GM13976 (cell line): ENCODE measurements at regions not wholly inside any gene's neighbourhood (a gene's known extent, or its start where the extent isn't known, plus 50 kb on each side); places are given as distances from the start of the nearest gene placed in this dataset.

Experiments
- DNase-seq: peaks from one replicate; pipeline ENCODE4 v3.0.0; 2012; ENCODE audit warnings: low spot score
- CTCF ChIP-seq: IDR thresholded peaks from 2 replicates; pipeline ENCODE4 v1.5.1; 2012; ENCODE audit warnings: borderline replicate concordance, mild to moderate bottlenecking; ENCODE audit not compliant: insufficient read depth; ENCODE audit errors: extremely low read depth, missing control alignments, control extremely low read depth
- in situ Hi-C: fragments of 300-500 bp; cut with MboI; formaldehyde crosslinking; loops from one replicate; pipeline ENCODE4 v1.12.0; 2022; ENCODE audit warnings: low sequenced_read_pairs, mixed read lengths, inconsistent platforms; ENCODE audit not compliant: unreplicated experiment

- no peak for TF ChIP-seq CTCF
- no peak for DNase-seq
- in situ Hi-C loops, result no loop called here
Measured at GRCh38 chr11:97850701-97851100, 1170.0 kb upstream of the CNTN5 start.

GRCh38 chr11:97854357-97854756 is 1166.4 kb upstream of the CNTN5 start:
- no peak for DNase-seq
- TF ChIP-seq CTCF, result no peak
- in situ Hi-C loops, result no loop called here

GRCh38 chr11:97854877-97855276 is 1165.9 kb upstream of the CNTN5 start:
- no peak for DNase-seq
- TF ChIP-seq CTCF, result no peak
- in situ Hi-C loops, result no loop called here

- TF ChIP-seq CTCF, result no peak
- in situ Hi-C loops, result no loop called here
Measured at GRCh38 chr11:97856666-97857065, 1164.1 kb upstream of the CNTN5 start.

DNA sequence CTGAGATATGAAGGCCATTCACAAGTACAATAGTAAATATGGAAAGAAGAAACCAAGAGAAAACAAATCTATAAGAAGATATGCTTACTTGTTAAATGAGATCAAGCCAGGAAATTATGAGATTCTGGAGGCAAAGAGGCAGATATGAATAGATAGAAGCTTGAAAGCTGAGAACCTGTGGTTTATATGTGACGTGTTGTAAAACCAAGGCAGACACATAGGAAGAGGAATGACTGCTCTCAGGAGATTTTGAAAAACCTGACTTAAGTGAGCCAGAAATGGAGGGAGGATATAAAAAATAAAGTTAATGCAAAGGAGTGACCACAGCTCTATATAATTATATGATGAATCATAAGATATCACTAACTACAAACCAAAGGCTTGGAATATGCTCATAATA is 1160.5 kb upstream of the CNTN5 start:
- no peak for DNase-seq
- in situ Hi-C loops, result no loop called here
- no peak for TF ChIP-seq CTCF

More at GRCh38 chr11:97856666-97857065, 1164.1 kb upstream of the CNTN5 start:
- no peak for DNase-seq

DNA sequence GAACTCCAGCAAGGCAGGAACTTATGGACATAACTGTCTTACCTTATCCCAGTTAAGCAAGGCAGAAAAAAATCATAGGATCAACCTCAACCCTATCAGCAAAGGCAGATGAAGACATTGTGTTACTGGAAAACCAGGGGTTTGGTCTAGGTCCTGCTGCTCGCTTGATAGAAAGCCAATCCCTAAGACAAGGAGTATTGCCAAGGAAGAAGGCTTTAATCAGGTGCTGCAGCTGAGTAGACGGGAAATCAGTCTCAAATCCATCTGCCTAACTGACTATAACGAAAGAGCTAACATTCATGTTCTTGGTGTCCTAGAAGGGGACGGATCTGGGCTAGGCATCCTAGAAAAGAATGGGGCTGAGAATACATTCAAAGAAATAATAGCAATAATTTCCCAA is 1158.7 kb upstream of the CNTN5 start:
- in situ Hi-C loops, result no loop called here
- no peak for TF ChIP-seq CTCF

DNA sequence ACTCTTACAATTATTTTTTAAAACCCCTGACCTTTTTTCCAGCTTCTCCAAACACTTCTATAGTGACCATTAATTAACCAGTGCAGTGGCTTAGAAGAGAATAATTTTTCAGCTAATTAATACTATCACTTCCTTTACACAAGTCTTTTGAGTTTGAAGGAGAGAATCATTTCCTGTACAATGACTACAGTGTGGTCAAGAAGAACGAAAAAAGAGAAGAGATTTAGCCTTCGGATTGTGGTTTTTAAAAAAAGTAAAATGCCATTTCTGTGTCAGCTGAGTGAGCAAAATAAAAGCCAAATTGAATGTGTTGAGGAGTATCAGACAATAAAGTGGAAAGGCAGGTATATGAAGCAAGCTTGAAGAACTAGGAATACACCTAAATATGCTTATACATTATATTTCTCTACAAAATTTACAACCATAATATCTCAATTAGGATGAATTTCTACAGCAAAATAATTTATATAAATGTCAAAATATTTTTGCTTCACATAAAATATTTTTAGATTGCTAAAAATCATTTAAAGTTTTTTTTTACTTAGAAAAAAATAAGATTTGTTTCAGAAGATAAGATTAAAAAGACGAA is 1155.2 kb upstream of the CNTN5 start:
- no peak for DNase-seq
- TF ChIP-seq CTCF, result no peak
- in situ Hi-C loops, result no loop called here

More for the DNA sequence above, 1158.7 kb upstream of the CNTN5 start:
- no peak for DNase-seq
